ELR (cell line): ENCODE measurements at regions not wholly inside any gene's neighbourhood (a gene's known extent, or its start where the extent isn't known, plus 50 kb on each side); places are given as distances from the start of the nearest gene placed in this dataset.
"Not testable (repeated sequence)": the region's sequence is repeated elsewhere in the genome, so short reads cannot be mapped to it uniquely, and the experiment has no call there.

ENCODE experiments used
- DNase-seq: peaks from one replicate; pipeline ENCODE4 v3.0.0-alpha.2; 2015; ENCODE audit warnings: low read depth

DNA sequence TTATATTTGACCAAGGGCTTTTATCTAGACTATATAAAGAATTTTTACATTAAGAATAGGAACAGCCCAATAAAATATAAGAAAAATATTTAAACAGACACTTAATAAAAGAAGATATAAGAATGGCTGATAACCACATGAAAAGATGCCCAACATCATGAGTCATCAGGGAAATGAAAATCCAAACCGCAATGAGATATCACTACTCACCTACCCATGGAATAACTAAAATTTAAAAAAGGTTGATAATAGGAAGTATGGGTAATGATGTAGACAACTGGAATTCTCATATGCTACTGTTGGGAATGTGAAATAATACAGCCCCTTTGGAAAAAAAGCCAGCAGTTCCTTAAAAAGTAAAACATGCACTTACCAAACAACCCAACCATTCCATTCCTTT, 206.9 kb upstream of the PCSK5 start:
- DNase-seq, result no peak

DNA sequence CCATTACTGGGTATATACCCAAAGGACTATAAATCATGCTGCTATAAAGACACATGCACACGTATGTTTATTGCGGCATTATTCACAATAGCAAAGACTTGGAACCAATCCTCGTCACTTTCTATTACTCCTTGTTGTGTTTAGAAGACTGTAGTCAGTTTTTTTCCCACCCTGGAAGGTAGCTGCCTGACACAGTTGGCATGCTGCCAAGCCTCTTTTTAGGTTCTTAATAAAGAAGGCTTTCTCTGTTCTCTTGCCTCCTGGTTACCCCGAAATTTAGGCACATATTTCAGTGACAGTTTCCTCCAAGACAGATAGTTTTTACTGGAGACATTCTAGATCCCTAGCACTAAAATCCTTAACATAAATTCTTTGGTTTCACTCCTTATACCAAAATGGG, 205.4 kb upstream of the PCSK5 start:
- DNase-seq, result no peak

DNA sequence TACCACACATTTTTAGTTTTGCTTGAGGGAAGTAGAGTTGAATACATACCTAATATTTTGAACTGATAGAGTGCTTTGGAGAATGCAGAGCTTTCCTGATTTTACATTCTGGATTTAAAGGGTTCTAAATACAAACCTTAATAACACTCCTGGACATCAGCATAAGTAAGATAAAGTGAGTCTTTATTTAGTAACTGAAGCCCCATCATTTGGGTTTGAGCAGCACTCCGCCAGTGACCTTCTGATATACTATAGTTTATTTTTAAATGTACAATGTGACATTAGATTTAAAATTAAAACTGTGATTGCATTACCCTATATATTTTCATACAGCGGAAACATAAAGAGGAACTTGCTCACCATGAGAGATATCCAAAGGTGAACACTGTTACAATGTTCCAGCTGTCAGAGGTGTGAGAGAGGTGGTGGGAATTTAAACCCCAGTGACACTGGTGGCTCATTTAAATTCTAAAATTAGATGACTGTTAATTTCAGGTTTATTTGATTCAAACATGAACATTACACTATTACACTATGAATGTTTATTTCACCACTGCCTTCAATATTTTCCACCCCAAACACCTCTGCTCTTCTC, 203.0 kb upstream of the PCSK5 start:
- no peak for DNase-seq

DNA sequence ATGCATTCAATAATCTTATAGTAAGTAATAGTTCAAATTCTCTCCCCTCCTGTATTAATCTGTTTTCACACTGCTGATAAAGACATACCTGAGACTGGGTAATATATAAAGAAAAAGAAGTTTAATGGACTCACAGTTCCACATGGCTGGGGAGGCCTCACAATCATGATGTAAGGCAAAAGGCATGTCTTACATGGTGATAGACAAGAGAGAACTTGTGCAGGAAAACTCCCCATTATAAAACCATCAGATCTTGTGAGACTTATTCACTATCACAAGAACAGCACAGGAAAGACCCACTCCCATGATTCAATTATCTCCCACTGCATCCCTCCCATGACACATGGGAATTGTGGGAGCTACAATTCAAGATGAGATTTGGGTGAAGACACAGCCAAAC, 199.9 kb upstream of the PCSK5 start:
- not testable (repeated sequence) for DNase-seq

DNA sequence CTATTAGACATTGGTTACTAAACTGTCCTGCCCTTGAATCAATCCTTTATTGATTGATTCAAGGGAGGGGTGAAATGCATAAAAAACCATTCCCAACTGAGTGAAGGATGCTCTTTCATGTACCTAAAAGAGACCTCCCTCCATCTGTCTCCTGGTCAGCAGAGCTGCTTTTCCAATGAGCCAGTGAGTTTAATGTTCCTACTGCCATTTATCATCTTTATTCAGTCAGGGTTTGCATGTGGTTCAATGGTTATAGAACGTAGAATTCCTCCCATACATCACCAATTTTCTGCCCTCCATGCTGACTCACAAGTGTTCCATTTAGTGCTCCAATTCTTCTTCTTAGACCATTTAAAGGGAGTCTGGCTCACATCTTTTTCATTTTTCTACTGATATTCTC, 199.1 kb upstream of the PCSK5 start:
- no peak for DNase-seq

DNA sequence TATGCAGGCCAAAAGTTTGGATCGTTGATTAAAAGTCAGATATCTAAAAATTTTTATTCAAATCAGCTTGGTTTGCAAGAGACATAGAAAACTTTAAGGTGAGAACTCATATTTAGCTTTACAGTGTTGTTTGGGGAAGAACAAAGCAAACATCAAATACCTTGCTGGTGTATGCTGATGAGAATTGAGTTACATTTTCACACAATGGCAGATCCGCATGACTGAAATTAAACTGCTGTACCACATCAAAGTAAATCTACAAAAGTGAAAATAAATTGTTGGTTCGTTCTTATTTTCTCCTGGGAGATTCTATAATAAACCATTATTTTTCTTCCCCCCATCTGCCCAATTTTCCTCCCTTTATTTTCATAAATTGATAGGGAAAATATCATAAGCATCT, 198.2 kb upstream of the PCSK5 start:
- no peak for DNase-seq

DNA sequence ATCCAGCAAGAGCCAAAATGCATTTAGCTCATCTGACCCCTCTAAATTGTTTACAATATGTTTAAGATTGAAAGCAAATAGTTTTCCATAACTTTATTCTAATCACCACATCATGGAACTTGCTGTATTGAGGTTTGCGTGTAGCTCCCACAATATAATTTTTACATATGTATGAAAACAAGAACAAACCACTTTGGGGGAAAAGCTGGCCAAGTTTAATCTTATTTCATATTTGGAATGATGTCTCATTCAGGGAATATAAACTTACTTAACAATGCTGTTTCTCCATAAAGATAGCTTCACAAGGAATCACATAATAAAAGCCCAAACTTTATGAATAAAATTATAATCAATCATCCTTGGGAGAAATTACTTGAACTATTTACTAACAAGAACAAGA, 194.6 kb upstream of the PCSK5 start:
- no peak for DNase-seq

DNA sequence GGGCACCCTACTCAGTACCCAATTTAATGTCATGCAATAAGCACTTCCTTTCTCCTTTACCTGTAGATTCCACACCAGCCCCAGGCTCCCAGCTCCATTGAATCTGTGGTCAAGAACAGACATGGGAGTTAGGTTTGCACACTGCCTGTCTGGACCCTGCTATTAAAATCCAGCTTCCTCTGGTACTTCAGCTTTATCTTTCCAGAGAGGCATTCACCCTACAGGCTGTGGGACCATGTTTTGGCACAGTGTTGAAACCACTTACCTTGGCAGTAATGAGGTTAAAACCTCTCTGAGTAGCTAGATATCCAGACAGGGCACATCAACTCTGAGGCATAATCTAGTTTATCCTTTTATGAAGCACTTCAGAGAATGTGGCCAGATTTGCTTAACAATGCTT, 191.5 kb upstream of the PCSK5 start:
- DNase-seq, result no peak

DNA sequence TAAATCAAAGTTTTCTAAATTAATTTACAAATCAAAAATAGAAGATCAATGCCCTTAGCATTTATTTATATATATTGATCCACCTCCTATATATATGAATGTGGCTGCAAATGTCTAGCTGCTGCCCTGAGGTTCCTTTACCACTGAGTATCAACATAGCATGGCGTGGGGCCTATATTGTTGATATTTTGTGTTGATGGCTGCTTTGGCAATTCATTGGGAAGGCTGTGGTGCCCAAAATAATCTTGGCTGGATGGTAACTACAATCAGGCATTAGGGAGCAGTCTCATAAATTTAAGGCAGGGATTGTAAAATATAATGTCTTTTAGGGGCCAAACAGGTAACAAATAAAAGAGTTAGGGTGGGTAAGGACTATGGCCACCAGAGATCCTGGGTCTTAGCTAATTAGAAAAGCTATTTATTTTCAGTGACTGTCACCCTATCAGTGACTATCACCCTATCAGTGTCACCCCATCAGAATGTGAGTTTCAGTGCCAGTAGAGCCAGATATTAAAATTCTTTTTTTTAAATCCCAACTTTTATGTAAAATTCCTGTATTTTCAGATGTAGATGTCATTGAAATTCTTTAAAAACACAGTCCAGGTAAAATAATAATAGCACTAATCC, 190.7 kb upstream of the PCSK5 start:
- no peak for DNase-seq

DNA sequence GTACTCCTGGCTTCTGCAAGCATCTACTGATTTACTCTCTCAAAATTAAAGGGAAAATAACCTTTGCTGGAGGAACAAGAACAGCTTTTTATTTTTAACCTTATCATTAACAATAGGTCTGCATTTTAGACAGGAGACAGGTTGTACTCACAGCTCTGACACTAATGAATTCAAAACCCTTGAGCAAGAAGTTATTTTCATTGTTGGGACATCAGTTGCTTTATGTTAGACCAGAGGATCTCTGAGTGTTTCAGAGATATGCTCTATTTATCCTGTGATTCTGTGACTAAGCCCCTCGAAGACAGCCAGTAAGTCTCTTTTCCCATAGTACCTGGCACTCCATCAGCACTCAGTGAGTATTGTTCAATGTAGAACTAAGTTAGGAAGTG, 190.2 kb upstream of the PCSK5 start:
- DNase-seq, result no peak

DNA sequence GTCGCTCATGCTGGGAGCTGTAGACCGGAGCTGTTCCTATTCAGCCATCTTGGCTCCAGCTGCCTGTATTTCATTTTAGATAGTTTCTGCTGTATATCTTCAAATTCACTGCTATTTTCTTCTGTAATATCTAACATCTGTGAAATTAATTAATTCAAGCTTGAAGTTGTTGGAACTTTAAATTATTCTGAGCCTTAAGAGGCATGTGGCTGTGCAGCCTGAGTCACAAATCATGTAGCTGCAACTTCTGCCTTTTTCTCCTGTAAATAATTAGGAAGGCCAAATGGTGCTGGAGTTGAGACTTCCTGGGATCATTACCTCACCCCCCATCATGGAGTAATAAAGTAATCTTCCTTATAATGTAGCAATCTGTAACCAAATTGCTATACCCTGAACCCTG, 183.3 kb upstream of the PCSK5 start:
- no peak for DNase-seq

DNA sequence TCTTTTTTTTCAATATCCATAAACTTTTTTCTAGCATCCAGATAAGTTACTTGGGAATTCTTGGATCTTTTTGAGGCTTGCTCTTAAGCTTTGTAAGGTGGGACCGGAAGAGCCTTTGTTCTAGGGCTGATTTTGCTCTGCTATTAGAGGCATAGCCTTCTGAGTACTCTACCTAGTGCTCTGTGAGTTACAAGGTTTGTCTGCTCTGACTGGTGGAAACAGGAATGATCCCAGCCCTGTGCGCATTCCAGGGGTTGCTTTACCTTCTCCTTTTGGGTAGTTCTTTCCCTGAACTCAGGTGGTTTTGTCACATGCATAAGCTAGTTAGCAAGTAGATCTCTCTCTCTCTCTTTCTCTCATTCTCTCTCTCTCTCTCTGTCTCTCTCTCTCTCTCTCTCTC, 180.8 kb upstream of the PCSK5 start:
- no peak for DNase-seq

DNA sequence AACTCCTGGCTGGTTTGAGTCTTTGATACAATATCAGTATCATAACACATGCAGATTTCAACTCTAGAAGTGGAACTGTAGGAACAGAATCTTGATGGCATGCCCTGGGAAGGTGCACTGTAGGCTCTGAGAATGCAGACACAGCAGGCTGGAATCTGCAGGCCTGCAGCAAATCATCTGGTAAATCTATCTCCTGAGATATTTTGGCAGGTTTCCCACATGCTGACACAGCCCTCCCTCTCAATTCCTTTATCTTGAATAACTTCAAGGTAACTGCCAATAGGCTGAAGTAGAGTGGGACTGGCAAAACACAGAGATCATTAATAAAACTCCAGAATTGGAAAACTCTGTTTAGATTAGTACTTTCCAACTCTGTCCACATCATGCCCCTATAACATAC, 177.8 kb upstream of the PCSK5 start:
- no peak for DNase-seq

DNA sequence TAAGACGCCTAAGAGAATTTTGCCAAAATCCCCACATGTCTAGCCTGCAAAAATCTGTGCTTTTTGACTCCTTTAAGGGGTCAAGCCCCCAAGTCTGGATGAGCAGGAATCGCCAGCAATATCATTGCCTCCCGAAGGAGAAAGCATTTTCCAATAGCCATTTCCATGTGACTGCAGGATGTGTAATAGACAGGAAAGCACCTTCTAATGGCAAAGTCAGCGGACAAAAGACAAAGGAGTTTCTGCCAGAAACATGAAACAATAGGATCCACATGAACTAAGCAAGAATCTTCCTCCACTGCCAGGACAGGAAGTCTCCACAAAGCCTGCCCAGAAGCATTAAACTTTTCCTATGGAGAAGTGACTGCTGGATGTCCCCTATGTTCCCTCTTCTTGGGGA, 177.1 kb upstream of the PCSK5 start:
- no peak for DNase-seq

DNA sequence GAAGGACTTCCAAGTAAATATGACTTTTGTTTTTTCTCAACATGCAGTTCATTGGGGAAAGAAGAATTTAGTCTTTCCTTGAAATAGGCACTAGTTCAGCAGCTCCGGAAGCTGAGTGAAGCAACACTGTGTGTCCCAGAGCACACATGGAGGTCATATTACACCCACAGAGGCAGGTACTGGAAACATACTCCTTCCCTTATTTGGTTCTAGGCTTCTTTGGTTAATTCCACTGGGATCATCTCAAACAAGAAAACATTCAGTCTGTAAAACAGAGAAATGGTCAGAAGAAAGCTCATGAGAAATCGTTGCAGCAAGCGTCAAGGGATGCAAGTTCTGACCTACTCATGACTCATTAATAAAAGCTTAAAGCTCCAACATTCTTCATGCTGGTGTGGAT, 175.1 kb upstream of the PCSK5 start:
- no peak for DNase-seq

DNA sequence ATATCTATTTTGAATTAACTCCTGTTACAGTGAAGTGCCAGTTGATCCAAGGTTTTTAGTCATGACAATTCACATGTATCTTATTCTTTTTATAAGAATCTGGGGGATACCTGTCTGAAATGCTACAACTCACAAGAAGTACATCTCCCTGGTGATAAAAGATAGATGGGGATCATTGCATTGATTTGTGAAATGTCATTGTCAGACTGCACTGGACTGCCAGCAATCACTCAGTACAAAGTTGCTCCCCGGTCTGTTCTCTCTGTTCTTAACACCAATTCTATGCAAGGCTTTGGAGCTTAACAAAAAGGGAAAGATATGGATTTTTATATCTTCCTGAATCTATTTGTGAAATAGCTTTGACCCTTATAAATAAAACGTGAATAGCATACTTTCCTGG, 171.8 kb upstream of the PCSK5 start:
- no peak for DNase-seq

DNA sequence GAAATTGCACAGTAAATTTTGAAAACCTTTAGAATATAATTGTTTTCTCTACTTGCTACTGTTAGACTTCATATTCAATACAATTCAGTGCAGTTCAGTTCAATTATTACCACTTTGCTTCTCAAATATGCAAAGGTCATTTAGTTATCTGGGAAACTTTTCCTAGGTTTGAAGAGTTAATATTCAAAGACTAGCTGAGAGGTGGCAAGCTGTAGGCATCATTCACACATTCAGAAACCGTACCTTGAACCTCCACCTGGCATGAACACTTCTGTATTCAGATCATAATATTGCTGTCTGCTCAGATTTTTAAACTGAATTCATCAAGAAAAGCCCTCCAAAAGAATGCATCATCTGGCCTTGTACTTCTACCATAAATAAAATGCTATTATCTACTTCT, 162.1 kb upstream of the PCSK5 start:
- no peak for DNase-seq

DNA sequence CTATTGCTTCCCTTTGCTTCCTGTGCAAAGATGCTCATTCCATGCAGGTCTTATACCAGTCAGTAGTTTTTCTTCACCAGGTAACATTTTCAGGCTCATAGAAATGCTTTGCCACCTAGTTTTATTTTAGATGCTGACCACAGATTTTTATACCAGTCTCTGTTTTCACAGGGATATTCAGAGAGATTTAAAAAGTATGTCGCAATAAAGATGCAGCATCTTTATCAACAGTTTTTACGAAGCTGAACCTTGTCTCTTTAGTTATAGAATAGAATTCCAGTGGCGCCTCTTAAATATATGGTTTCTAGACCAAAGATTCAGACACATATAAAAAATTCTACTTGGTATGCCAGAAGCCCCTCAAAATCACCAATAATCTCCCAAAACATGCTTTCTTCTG, 155.7 kb upstream of the PCSK5 start:
- no peak for DNase-seq

DNA sequence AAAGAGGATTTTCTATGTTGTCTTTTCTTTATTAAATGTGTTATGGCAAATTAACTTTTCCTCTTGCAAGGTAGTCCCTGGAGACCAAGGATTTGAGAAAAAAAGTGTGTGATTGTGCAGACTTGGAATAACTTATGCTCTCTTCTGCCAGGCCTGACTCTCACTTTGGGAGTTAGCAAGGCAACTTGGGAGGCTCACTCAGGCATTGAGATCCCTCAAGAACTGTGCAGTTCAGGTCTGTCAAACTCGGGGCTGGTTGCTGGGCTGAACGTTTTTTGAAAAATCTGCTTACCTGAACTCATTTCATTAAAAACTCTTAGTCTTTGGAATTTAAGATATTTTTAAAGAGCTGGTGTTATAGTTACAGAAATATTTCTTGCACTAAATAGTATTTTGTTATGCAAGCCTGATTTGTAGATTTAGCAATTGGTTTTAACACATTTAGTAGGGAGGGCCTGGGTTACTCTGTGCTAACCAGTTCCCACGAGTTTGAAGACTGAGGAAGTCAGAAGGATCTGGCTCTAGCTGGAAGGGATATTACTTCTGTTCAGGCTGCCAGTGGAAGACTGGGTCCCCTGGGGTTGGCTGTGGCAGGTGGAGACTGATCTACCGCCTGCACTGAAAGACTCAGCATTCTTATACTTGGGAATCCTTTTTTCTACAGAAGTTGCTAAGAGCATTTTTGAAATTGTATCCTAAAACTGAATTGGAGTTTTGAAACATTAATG, 150.4 kb upstream of the PCSK5 start:
- DNase-seq, result no peak

DNA sequence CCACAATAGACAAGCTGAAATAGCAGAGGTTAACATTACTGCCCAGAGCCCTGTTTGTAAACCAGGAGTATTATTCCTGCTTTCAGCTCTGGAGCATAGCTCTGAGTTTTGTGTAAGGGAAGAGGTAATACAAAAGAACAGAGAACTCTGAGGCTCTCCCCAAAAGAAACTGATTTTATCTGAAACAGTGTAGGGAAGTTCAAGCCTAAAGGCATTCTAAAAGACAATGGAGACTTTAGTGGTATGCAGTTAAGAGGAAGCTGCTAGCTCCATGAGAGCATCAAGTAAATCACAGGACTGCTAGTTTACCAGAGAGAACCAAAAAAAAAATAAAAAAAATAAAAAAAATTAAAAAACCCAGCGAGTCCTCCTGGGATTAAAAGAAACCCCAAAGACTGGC, 146.6 kb upstream of the PCSK5 start:
- no peak for DNase-seq

DNA sequence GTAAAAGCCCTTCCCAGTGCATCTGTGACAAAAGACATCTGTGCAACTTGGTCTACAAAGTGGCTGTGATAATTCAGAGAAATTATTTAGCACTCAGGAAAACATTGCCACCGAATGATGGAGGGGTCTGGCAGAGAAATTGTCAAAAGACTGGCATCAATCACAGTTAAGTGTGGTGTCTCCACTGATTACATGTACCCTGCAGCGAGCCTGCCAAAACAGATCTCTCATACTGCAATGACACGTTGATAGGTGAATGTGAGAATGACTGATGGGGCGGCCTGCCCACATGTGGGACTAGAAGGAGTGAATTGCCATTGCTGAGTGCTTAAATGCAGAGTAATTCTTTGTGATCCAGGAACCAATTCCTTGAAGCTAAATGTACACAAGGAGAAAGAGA, 136.4 kb upstream of the PCSK5 start:
- DNase-seq, result no peak

DNA sequence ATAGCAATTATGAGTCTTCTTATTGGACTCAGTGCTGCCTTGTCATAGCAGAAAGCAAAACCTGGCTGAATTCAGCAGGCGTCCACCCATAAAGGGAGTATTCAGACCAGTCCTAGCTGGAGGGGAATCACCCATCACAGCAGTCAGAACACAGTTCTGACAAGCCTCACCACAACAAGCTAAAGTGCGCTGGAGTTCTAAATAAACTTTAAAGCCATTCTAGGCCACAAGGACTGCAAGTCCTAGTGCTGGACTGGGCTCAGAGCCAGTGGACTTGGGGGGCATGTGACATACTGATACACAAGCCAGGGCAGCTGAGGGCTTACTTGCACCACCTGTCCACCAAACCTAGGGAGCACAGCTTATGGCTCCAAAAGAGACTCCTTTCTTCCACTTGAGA, 115.3 kb upstream of the PCSK5 start:
- no peak for DNase-seq

DNA sequence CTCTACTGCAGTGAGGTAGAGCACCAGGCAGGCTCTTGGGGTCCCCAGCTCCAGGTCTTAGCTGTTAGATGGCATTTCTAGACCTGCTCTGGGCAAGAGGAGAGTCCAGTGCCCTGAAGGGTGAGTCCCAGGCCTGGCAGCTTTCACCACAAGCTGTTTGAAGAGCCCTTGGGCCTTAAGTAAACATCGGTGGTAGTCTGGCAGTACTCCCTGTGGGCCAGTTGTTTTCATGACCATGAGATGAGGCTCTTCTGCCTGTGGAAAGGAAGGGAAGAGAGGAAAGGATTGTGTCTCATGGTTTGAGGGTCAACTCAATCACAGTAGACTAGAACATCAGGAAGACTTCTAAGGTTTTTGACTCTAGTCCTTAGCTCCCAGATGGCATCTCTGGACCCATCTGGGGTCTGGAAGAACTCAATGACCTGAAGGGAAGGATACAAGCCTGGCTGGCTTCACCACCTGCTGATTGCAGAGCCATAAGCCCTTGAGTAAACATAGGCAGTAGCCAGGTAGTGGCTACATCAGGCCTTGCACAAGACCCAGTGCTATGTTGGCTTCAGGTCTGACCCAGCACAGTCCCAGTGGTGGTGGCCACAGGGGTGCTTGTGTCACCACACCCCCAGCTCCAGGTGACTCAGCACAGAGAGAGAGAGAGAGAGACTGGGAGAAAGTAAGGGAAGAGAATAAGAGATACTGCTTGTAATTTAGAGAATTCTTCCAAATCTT, 114.3 kb upstream of the PCSK5 start:
- DNase-seq, result no peak
